Neuronal stem cell (in vitro differentiated cells): ENCODE measurements at regions not wholly inside any gene's neighbourhood (a gene's known extent, or its start where the extent isn't known, plus 50 kb on each side); places are given as distances from the start of the nearest gene placed in this dataset.

ENCODE experiments used
- DNase-seq: peaks from one replicate; pipeline ENCODE4 v3.0.0-alpha.2; 2013; ENCODE audit warnings: low spot score
- H2AFZ ChIP-seq: one replicate; pipeline ENCODE4 v1.6.1; 2013; ENCODE audit warnings: mild to moderate bottlenecking, low read length, inconsistent platforms
- H2AK5ac ChIP-seq: 2 replicates; pipeline ENCODE4 v1.6.1; 2013; ENCODE audit warnings: low read depth, mild to moderate bottlenecking, inconsistent platforms, low read length, moderate library complexity, mixed read lengths
- H2BK120ac ChIP-seq: 2 replicates; pipeline ENCODE4 v1.6.1; 2013; ENCODE audit warnings: low read depth, mild to moderate bottlenecking, inconsistent platforms, low read length, moderate library complexity, mixed read lengths
- H2BK12ac ChIP-seq: one replicate; pipeline ENCODE4 v1.6.1; 2013; ENCODE audit warnings: low read length, inconsistent platforms
- H2BK15ac ChIP-seq: 2 replicates; pipeline ENCODE4 v1.6.1; 2013; ENCODE audit warnings: mild to moderate bottlenecking, low read length, inconsistent platforms, mixed read lengths
- H2BK5ac ChIP-seq: one replicate; pipeline ENCODE4 v1.6.1; 2013; ENCODE audit warnings: inconsistent platforms, mild to moderate bottlenecking, low read length, moderate library complexity
- H3K14ac ChIP-seq: one replicate; pipeline ENCODE4 v1.6.1; 2013; ENCODE audit warnings: low read length, inconsistent platforms
- H3K18ac ChIP-seq: 2 replicates; pipeline ENCODE4 v1.6.1; 2013; ENCODE audit warnings: low read length, inconsistent platforms
- H3K23ac ChIP-seq: 2 replicates; pipeline ENCODE4 v1.6.1; 2013; ENCODE audit warnings: low read depth, mild to moderate bottlenecking, mixed read lengths, low read length, inconsistent platforms; ENCODE audit not compliant: poor library complexity
- H3K27ac ChIP-seq: replicated peaks from 3 replicates; pipeline ENCODE4 v1.5.1; 2013; ENCODE audit warnings: low read length, inconsistent platforms
- H3K27me3 ChIP-seq, 3 experiments: 2 replicates each; pipeline ENCODE4 v1.6.1; 2013; ENCODE audit warnings: low read length in 3 of 3, mild to moderate bottlenecking in 2 of 3, inconsistent platforms in 1 of 3, low read depth in 1 of 3, mixed read lengths in 1 of 3, moderate library complexity in 1 of 3; ENCODE audit not compliant: control insufficient read depth in 3 of 3, insufficient read depth in 3 of 3
- H3K36me3 ChIP-seq, 2 donors: replicated peaks in 1 of 2; 2 replicates each; pipeline ENCODE4 v1.6.1; 2013; ENCODE audit warnings: low read length in 2 of 2; ENCODE audit not compliant: control insufficient read depth in 2 of 2, insufficient read depth in 2 of 2
- H3K4ac ChIP-seq: 2 replicates; pipeline ENCODE4 v1.6.1; 2013; ENCODE audit warnings: inconsistent platforms, mild to moderate bottlenecking, low read length, moderate library complexity
- H3K4me1 ChIP-seq, 2 donors: 1 replicate in 1 of 2; 2 replicates in 1 of 2; pipeline ENCODE4 v1.6.1; 2013; ENCODE audit warnings: low read length in 2 of 2, low read depth in 1 of 2; ENCODE audit not compliant: control insufficient read depth in 2 of 2, insufficient read depth in 1 of 2
- H3K4me2 ChIP-seq: one replicate; pipeline ENCODE4 v1.6.1; 2013; ENCODE audit warnings: mild to moderate bottlenecking, low read length, inconsistent platforms; ENCODE audit not compliant: insufficient read depth, poor library complexity, severe bottlenecking
- H3K4me3 ChIP-seq, 2 donors: 2 replicates each; pipeline ENCODE4 v1.5.1; 2013; ENCODE audit warnings: low read length in 2 of 2, mild to moderate bottlenecking in 2 of 2, inconsistent platforms in 1 of 2, moderate library complexity in 1 of 2
- H3K79me1 ChIP-seq: one replicate; pipeline ENCODE4 v1.6.1; 2013; ENCODE audit warnings: low read depth, mild to moderate bottlenecking, inconsistent platforms, low read length, moderate library complexity
- H3K9ac ChIP-seq: one replicate; pipeline ENCODE4 v1.6.1; 2013; ENCODE audit warnings: mild to moderate bottlenecking, low read depth, low read length, inconsistent platforms; ENCODE audit not compliant: poor library complexity
- H3K9me3 ChIP-seq, 2 donors: replicated peaks in 1 of 2; 2 replicates each; pipeline versions ENCODE3 to v1.6.1; 2013; ENCODE audit warnings: low read length in 2 of 2, mild to moderate bottlenecking in 2 of 2, inconsistent platforms in 1 of 2, low read depth in 1 of 2, mixed read lengths in 1 of 2, moderate library complexity in 1 of 2; ENCODE audit not compliant: control insufficient read depth in 2 of 2, insufficient read depth in 1 of 2
- H4K8ac ChIP-seq: one replicate; pipeline ENCODE4 v1.6.1; 2013; ENCODE audit warnings: low read depth, mild to moderate bottlenecking, inconsistent platforms, low read length, moderate library complexity
- H4K91ac ChIP-seq: one replicate; pipeline ENCODE4 v1.6.1; 2013; ENCODE audit warnings: low read length, low read depth, mild to moderate bottlenecking, inconsistent platforms; ENCODE audit not compliant: poor library complexity
- WGBS, 2 donors: extraction: QIAGEN DNeasy Blood & Tissue Kit; methylation state at CpG; one replicate each; pipeline ENCODE4 v1.1.7; 2013; ENCODE audit warnings: missing lambda C conversion rate in 2 of 2, mixed read lengths in 1 of 2; ENCODE audit not compliant: insufficient read length in 2 of 2, insufficient replicate concordance in 1 of 2; ENCODE audit errors: extremely low coverage in 2 of 2; 5-methylcytosine and 5-hydroxymethylcytosine counted together

DNA sequence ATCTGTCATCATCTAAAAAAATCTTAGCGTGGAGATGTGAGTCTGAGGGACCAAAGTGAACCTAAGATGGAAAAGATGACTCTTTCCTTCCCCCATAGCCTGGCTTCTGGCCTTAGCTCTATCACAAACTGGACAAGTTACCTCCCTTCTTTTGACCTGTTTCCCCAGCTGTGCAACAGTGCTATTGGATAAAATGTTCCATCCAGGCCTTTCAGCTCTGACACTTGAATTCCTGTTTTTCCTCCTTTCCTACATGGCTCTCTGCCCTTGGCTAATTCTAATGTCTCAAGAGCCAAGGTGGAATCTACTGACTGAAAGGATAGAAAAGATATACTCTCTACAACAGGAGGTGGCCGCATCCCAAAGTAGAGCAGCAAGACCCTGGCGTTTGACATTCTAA, 84.5 kb upstream of the ARHGEF9 start:
- no peak overlapping the region for H3K14ac ChIP-seq
- no peaks in the 10 kb centered on the region for H3K79me1 ChIP-seq
- H2BK120ac ChIP-seq, result no peak overlapping the region
- H3K4me1 ChIP-seq, result no peaks in the 10 kb centered on the region
- no peaks in the 10 kb centered on the region for H3K27me3 ChIP-seq
- no peak overlapping the region for H2BK12ac ChIP-seq
- no peak overlapping the region for H3K27ac ChIP-seq
- no peak for DNase-seq
- H4K91ac ChIP-seq, result no peak overlapping the region
- no peak overlapping the region for H3K23ac ChIP-seq
- no peak overlapping the region for H2BK15ac ChIP-seq
- H2AK5ac ChIP-seq, result no peak overlapping the region
- no CpG with 5 or more reads among the region's 3 CpGs for WGBS, 2 donors
- H3K36me3 ChIP-seq, result no peaks in the 10 kb centered on the region
- no peaks in the 10 kb centered on the region for H3K9me3 ChIP-seq
- no peak overlapping the region for H4K8ac ChIP-seq
- H3K18ac ChIP-seq, result no peak overlapping the region
- no peak overlapping the region for H3K4me3 ChIP-seq
- H3K4ac ChIP-seq, result no peak overlapping the region
- H3K9ac ChIP-seq, result no peak overlapping the region
- H2AFZ ChIP-seq, result no peak overlapping the region
- H3K4me2 ChIP-seq, result no peak overlapping the region
- no peak overlapping the region for H2BK5ac ChIP-seq

- no peak for DNase-seq
- H4K8ac ChIP-seq, result no peak overlapping the region
- H3K9me3 ChIP-seq, result no peaks in the 10 kb centered on the region
- H3K14ac ChIP-seq, result no peak overlapping the region
- H2BK12ac ChIP-seq, result no peak overlapping the region
- no peak overlapping the region for H3K23ac ChIP-seq
- H3K4ac ChIP-seq, result no peak overlapping the region
- H2BK5ac ChIP-seq, result no peak overlapping the region
- H3K18ac ChIP-seq, result no peak overlapping the region
- H4K91ac ChIP-seq, result no peak overlapping the region
- H3K79me1 ChIP-seq, result no peaks in the 10 kb centered on the region
- H3K36me3 ChIP-seq, result no peaks in the 10 kb centered on the region
- H3K27me3 ChIP-seq, result no peaks in the 10 kb centered on the region
- H3K4me3 ChIP-seq, result no peak overlapping the region
- no peak overlapping the region for H2BK120ac ChIP-seq
- H3K9ac ChIP-seq, result no peak overlapping the region
- no peaks in the 10 kb centered on the region for H3K4me1 ChIP-seq
- H3K4me2 ChIP-seq, result no peak overlapping the region
- no peak overlapping the region for H2BK15ac ChIP-seq
- no peak overlapping the region for H2AFZ ChIP-seq
- no peak overlapping the region for H3K27ac ChIP-seq
- H2AK5ac ChIP-seq, result no peak overlapping the region
Observed at GRCh38 chrX:63855896-63856295, 70.9 kb upstream of the ARHGEF9 start.

- H3K4ac ChIP-seq, result no peak overlapping the region
- H3K36me3 ChIP-seq, result no peaks in the 10 kb centered on the region
- no peak for DNase-seq
- no peak overlapping the region for H3K27ac ChIP-seq
- no peak overlapping the region for H4K91ac ChIP-seq
- no peak overlapping the region for H2BK15ac ChIP-seq
- no peaks in the 10 kb centered on the region for H3K27me3 ChIP-seq
- no peak overlapping the region for H2AFZ ChIP-seq
- no peak overlapping the region for H3K14ac ChIP-seq
- no peaks in the 10 kb centered on the region for H3K4me1 ChIP-seq
- H3K18ac ChIP-seq, result no peak overlapping the region
- H2BK5ac ChIP-seq, result no peak overlapping the region
- no CpG with 5 or more reads among the region's 4 CpGs for WGBS, 2 donors
- H2BK120ac ChIP-seq, result no peak overlapping the region
- no peak overlapping the region for H2AK5ac ChIP-seq
- H3K79me1 ChIP-seq, result no peaks in the 10 kb centered on the region
- no peak overlapping the region for H4K8ac ChIP-seq
- H2BK12ac ChIP-seq, result no peak overlapping the region
- no peaks in the 10 kb centered on the region for H3K9me3 ChIP-seq
- no peak overlapping the region for H3K23ac ChIP-seq
- no peak overlapping the region for H3K9ac ChIP-seq
- H3K4me2 ChIP-seq, result no peak overlapping the region
- H3K4me3 ChIP-seq, result no peak overlapping the region
Observed at GRCh38 chrX:63835361-63835760, 50.3 kb upstream of the ARHGEF9 start.
